Activated naive CD4-positive, alpha-beta T cell treated with anti-CD3 and anti-CD28 coated beads, Interleukin-2, amount 10 ng/mL, durations not matched to agents 7 days and 5 days (primary cell): ENCODE measurements at regions not wholly inside any gene's neighbourhood (a gene's known extent, or its start where the extent isn't known, plus 50 kb on each side); places are given as distances from the start of the nearest gene placed in this dataset.

Experiments
- CTCF ChIA-PET: fragments of 350-600 bp; sonication (Branson Sonifier 250); formaldehyde crosslinking; loops from one replicate; lab custom pipeline; 2021; ENCODE audit warnings: antibody characterized with exemption; lab: Charles Lee
- DNase-seq: peaks from one replicate; pipeline ENCODE4 v3.0.0-alpha.2; 2020
- H3K27ac Mint-ChIP-seq: one replicate; pipeline ENCODE4 v1.8.0; 2021; ENCODE audit warnings: mild to moderate bottlenecking, moderate library complexity, mixed read lengths
- H3K27me3 Mint-ChIP-seq: one replicate; pipeline ENCODE4 v1.8.0; 2021; ENCODE audit warnings: mild to moderate bottlenecking, mixed read lengths
- H3K36me3 Mint-ChIP-seq: one replicate; pipeline ENCODE4 v1.8.0; 2021; ENCODE audit warnings: mixed read lengths
- H3K4me1 Mint-ChIP-seq: one replicate; pipeline ENCODE4 v1.8.0; 2021; ENCODE audit warnings: mixed read lengths
- H3K4me3 Mint-ChIP-seq: one replicate; pipeline ENCODE4 v1.8.0; 2021; ENCODE audit warnings: mild to moderate bottlenecking, moderate library complexity, mixed read lengths
- H3K9me3 Mint-ChIP-seq: one replicate; pipeline ENCODE4 v1.8.0; 2021; ENCODE audit warnings: mixed read lengths

DNA sequence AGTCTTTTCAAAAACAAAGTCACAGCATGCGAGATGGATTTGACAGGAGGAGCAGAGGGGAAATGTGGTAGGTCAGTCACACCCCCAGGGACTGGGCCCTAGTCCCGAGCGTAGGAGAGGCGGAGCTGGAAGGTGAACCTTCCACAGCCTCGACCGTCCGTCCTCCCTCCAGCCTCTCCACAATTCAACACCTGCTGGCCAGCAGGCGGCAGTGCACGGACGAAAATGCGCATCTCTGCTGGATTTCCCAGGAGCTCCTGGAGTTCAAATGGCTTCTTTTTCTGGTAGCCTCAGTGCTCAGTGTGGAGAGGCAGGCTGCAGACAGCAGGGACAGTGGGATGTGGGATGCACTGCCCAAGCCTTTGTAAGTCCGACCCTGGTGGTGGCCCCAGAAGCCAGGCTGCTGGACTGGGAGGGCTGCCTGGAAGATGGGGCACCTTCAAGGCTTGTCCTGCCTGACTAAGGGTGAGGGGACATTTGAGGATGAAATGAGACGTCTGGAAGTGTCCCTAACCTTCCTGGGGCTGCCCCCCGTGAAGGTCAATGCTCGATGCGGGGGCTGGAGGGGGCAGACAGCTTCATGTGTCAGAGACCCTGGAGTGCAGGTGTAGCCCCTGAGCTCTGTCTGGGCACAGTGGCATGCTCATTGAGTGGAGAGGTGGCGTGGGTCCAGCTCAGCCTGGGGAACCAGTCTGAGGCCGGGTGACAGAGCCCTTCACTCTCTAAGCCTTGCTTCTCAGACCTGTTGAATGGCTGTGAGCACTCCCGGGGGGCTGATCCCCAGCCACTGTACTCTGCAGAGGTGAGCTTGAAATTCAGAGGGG, 189.5 kb downstream of the TFCP2L1 start:
- peak; percentile 39 for DNase-seq
- CTCF ChIA-PET = interaction anchor here (0.6 to 8.1 kb wide), 9 partner anchors 10 to 626 kb away, joined by 3 to 38 read pairs (median 3); no protein-coding TSS in a partner anchor
- no peak overlapping the region for H3K4me3 Mint-ChIP-seq
- H3K9me3 Mint-ChIP-seq = no peaks in the 10 kb centered on the region
- no peaks in the 10 kb centered on the region for H3K4me1 Mint-ChIP-seq
- peaks cover 22% of the 10 kb centered on the region for H3K27me3 Mint-ChIP-seq
- H3K27ac Mint-ChIP-seq = no peak overlapping the region
- no peaks in the 10 kb centered on the region for H3K36me3 Mint-ChIP-seq

GRCh38 chr2:121096611-121097010, 188.4 kb downstream of the TFCP2L1 start:
- CTCF ChIA-PET = interaction anchor here (1.1 to 8.1 kb wide), 3 partner anchors 11 to 226 kb away, joined by 3 to 38 read pairs (median 13); no protein-coding TSS in a partner anchor
- no peak overlapping the region for H3K4me3 Mint-ChIP-seq
- H3K4me1 Mint-ChIP-seq = no peaks in the 10 kb centered on the region
- DNase-seq = no peak
- no peaks in the 10 kb centered on the region for H3K9me3 Mint-ChIP-seq
- no peak overlapping the region for H3K27ac Mint-ChIP-seq
- no peaks in the 10 kb centered on the region for H3K36me3 Mint-ChIP-seq
- peaks cover 22% of the 10 kb centered on the region for H3K27me3 Mint-ChIP-seq

DNA sequence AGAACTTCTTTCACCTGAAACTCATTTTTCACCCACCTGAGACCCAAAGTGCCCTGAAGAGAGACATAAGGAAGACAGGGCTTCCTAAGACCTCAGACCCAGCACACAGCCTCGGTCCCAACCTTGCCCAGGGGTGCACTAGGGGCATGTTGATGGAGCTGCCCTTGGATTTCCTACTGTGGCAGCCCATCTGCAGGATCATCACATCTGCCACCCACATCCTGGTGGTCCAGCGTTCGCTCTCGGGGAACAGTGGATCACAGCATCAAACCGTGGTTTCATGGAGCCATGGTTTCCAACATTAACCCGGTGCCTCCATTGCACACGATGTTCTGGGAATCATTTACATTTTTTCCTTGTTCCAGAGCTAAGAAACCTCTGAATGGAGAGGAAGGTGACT, 186.4 kb downstream of the TFCP2L1 start:
- no peaks in the 10 kb centered on the region for H3K4me1 Mint-ChIP-seq
- no peak overlapping the region for H3K4me3 Mint-ChIP-seq
- peaks cover 19% of the 10 kb centered on the region for H3K27me3 Mint-ChIP-seq
- no peaks in the 10 kb centered on the region for H3K9me3 Mint-ChIP-seq
- H3K36me3 Mint-ChIP-seq = no peaks in the 10 kb centered on the region
- CTCF ChIA-PET = interaction anchor here (1.2 to 8.1 kb wide), 3 partner anchors 13 to 21 kb away, joined by 3 to 38 read pairs (median 3); no protein-coding TSS in a partner anchor
- DNase-seq = no peak
- peak overlapping the region; percentile 52 for H3K27ac Mint-ChIP-seq

- H3K36me3 Mint-ChIP-seq = no peaks in the 10 kb centered on the region
- H3K9me3 Mint-ChIP-seq = no peaks in the 10 kb centered on the region
- DNase-seq = no peak
- H3K4me3 Mint-ChIP-seq = no peak overlapping the region
- CTCF ChIA-PET = interaction anchor here (1.2 to 8.1 kb wide), 3 partner anchors 14 to 22 kb away, joined by 3 to 38 read pairs (median 3); no protein-coding TSS in a partner anchor
- H3K27ac Mint-ChIP-seq = no peak overlapping the region
- H3K27me3 Mint-ChIP-seq = peaks cover 18% of the 10 kb centered on the region
- H3K4me1 Mint-ChIP-seq = no peaks in the 10 kb centered on the region
These were observed 185.4 kb downstream of the TFCP2L1 start for GRCh38 chr2:121099329-121100290.

DNA sequence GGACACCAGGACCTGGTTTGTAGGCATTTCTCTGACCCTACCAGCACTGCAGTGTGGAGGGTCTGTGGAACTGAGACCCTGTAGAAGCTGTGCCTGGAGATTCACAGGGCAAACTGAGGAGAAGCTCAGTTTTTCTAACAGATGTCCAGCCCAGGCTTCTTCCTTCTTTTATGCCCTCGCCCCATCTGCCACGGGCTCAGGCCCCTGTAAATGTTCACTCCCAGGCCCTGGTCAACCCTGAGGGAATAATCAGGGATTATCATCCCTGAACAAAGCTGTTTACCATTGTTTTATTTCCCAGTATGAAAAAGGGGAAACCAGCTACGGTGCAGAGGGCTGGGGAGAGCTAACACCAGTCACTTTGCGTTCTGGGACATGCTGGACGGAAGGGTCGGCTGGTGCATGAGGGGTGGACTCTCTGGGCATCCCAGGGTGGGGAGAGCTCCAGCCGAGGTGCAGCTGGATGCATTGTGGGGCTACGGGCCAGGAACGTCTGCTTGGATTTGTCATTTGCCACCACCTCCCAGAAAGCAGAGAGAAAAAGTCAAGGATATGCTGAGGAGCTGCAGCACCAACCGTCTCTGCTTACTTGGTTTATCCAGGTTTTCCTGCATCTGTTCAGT, 183.8 kb downstream of the TFCP2L1 start:
- H3K4me1 Mint-ChIP-seq = no peaks in the 10 kb centered on the region
- no peaks in the 10 kb centered on the region for H3K9me3 Mint-ChIP-seq
- no peaks in the 10 kb centered on the region for H3K36me3 Mint-ChIP-seq
- H3K27ac Mint-ChIP-seq = no peak overlapping the region
- peaks cover 13% of the 10 kb centered on the region for H3K27me3 Mint-ChIP-seq
- CTCF ChIA-PET = interaction anchor here (1.2 to 8.1 kb wide), 4 partner anchors 15 to 256 kb away, joined by 3 to 38 read pairs (median 4); no protein-coding TSS in a partner anchor
- DNase-seq = no peak
- H3K4me3 Mint-ChIP-seq = no peak overlapping the region

DNA sequence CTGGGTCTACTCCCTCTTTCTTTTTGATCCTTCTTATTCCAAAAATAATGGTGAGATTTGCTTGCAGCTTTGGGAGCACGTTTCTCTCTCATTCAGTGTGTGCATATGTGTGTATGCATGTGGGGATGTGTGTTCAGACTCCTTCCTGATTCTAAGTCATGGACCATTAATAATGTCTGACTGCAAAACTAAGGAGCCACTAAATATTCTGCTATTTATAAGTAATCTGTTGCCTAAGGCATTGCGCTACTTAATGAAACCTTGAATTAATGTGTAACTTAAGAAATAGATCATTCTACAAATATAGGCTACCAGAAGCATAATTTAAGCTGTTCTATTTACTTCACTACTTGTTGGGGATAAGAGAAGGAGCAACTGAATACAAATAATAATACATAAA, 182.1 kb downstream of the TFCP2L1 start:
- CTCF ChIA-PET = interaction anchor here (1.4 to 8.1 kb wide), 2 partner anchors 17 to 22 kb away, joined by 3 to 38 read pairs; no protein-coding TSS in a partner anchor
- Mint-ChIP-seq H3K4me1 (no peaks in the 10 kb centered on the region), H3K36me3 (no peaks in the 10 kb centered on the region), H3K27me3 (peaks cover 4% of the 10 kb centered on the region), H3K27ac (no peak overlapping the region), H3K9me3 (no peaks in the 10 kb centered on the region), H3K4me3 (no peak overlapping the region)
- DNase-seq = no peak

- CTCF ChIA-PET = no interaction called here
- Mint-ChIP-seq H3K36me3 (no peaks in the 10 kb centered on the region), H3K4me1 (no peaks in the 10 kb centered on the region), H3K4me3 (no peak overlapping the region), H3K9me3 (no peaks in the 10 kb centered on the region), H3K27me3 (peaks cover 4% of the 10 kb centered on the region), H3K27ac (no peak overlapping the region)
- DNase-seq = no peak
These were observed 181.0 kb downstream of the TFCP2L1 start for GRCh38 chr2:121103960-121104359.

DNA sequence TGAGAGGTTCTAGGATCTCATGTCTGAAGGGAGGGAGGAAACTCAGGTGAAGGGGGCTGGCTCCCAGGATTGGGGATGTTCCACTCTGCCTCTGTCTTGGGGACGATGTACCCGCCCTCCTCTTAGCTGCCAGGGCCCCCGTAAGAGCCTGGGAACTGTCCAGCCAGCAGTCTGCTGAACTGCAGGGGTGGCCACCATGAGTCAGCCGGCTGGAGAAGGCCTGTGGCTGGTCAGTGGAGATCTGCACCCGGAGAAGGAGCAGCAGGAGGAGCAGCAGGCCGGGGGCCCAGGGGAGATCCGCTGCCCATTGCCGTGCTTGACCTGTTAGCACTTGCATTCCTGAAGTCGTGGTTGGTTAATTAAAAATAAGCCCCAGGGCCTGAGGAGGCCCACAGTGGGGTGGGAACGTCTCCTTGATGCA, 180.3 kb downstream of the TFCP2L1 start:
- Mint-ChIP-seq H3K4me1 (no peaks in the 10 kb centered on the region), H3K27ac (no peak overlapping the region), H3K9me3 (no peaks in the 10 kb centered on the region), H3K4me3 (no peak overlapping the region), H3K27me3 (peaks cover 4% of the 10 kb centered on the region), H3K36me3 (no peaks in the 10 kb centered on the region)
- DNase-seq = no peak
- CTCF ChIA-PET = no interaction called here

DNA sequence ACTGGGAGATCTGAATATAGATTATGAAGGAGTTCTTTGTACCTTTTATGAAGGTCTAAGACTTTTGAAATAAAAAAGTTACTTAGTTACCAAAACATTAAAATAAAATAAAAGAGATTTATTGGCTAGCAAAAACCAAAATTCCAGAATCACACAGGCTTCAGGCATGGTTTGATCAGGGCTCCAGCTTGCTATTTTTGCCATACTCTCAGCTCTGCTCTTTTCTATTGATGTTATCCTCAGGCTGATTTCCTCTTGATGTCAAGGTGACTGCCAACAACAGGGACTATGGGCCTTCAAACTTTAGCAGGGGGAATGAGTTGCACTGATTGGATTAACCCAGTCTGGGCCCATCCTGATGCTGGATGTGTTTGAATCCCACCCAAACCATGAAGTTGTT, 174.1 kb downstream of the TFCP2L1 start:
- CTCF ChIA-PET = no interaction called here

GRCh38 chr2:121118951-121119350, 166.1 kb downstream of the TFCP2L1 start:
- no peaks in the 10 kb centered on the region for H3K27me3 Mint-ChIP-seq
- H3K9me3 Mint-ChIP-seq = no peaks in the 10 kb centered on the region
- H3K4me1 Mint-ChIP-seq = no peaks in the 10 kb centered on the region
- no peak overlapping the region for H3K27ac Mint-ChIP-seq
- CTCF ChIA-PET = no interaction called here
- H3K36me3 Mint-ChIP-seq = no peaks in the 10 kb centered on the region
- no peak overlapping the region for H3K4me3 Mint-ChIP-seq
- no peak for DNase-seq

More for the DNA sequence above, 174.1 kb downstream of the TFCP2L1 start:
- no peaks in the 10 kb centered on the region for H3K27me3 Mint-ChIP-seq
- H3K9me3 Mint-ChIP-seq = no peaks in the 10 kb centered on the region
- no peak overlapping the region for H3K4me3 Mint-ChIP-seq
- no peak overlapping the region for H3K27ac Mint-ChIP-seq
- no peaks in the 10 kb centered on the region for H3K36me3 Mint-ChIP-seq
- no peaks in the 10 kb centered on the region for H3K4me1 Mint-ChIP-seq
- no peak for DNase-seq

- Mint-ChIP-seq H3K9me3 (no peaks in the 10 kb centered on the region), H3K36me3 (no peaks in the 10 kb centered on the region), H3K4me3 (no peak overlapping the region), H3K4me1 (no peaks in the 10 kb centered on the region), H3K27me3 (no peaks in the 10 kb centered on the region), H3K27ac (no peak overlapping the region)
- CTCF ChIA-PET = no interaction called here
- no peak for DNase-seq
These were observed 164.6 kb downstream of the TFCP2L1 start for GRCh38 chr2:121120411-121120810.

DNA sequence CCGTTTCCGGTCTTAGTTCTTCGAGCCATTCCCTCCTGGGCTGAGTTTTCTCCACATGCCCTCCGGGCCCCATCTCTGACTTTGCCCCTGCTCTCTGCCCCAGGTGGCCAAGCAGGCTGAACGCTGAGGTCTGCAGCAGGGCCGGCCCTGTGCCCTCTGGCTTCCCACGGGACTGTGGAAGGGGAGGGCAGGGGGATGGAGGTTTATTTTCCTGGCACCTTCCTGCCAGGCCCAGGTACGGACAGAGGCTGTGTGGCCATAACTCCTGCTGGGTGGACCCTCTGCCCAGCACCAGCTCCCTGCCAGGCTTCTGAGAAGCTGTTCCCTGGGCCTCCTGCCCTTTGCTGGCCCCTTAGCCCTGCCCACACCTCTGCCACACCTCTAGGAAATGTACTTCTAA, 164.0 kb downstream of the TFCP2L1 start:
- CTCF ChIA-PET = no interaction called here
- no peaks in the 10 kb centered on the region for H3K9me3 Mint-ChIP-seq
- H3K4me1 Mint-ChIP-seq = no peaks in the 10 kb centered on the region
- H3K27me3 Mint-ChIP-seq = no peaks in the 10 kb centered on the region
- H3K27ac Mint-ChIP-seq = peak overlapping the region; percentile 37
- DNase-seq = no peak
- H3K36me3 Mint-ChIP-seq = no peaks in the 10 kb centered on the region
- H3K4me3 Mint-ChIP-seq = no peak overlapping the region

DNA sequence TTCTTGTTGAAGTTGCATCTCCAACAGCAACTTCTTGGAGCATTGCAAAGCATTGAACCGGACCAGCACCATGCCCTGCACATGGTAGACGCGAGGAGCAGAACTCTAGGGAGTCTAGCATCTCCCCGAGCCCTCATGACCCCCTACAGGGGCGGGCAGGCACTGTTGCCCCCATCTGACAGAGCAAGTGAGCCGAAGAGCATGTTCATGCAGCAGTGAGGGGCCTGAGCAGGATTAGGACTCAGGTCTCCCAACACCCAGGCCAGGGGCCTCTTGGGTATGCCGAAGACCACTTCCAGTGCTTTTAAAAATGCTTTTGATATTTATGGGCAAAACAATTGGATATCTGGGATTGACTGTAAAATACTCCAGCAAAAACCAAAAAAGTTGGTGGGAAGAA, 163.3 kb downstream of the TFCP2L1 start:
- Mint-ChIP-seq H3K9me3 (no peaks in the 10 kb centered on the region), H3K27ac (no peak overlapping the region), H3K4me3 (no peak overlapping the region), H3K36me3 (no peaks in the 10 kb centered on the region), H3K4me1 (no peaks in the 10 kb centered on the region), H3K27me3 (no peaks in the 10 kb centered on the region)
- no peak for DNase-seq
- CTCF ChIA-PET = no interaction called here

DNA sequence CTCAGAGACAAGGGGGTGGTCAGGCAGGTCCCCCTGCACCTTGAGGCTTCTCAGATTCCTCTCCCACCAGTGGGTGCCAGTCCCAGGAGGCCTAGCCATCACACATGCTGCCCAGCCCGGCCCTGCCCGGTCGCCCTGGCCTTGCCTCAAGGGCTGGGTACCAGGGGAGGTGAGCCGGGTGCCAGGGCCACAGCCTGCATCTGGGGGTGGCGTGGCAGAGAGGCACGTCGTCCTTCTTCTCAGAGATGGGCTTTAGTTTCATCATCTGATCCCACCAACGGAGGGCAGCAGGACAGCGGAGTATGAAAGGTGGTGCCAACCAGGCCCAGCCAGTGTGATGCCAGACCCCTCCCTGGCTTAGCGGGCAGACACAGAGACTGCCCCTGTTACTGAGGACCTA, 161.7 kb downstream of the TFCP2L1 start:
- Mint-ChIP-seq H3K4me3 (no peak overlapping the region), H3K4me1 (no peaks in the 10 kb centered on the region)

More for the DNA sequence above, 161.7 kb downstream of the TFCP2L1 start:
- DNase-seq = no peak
- Mint-ChIP-seq H3K9me3 (no peaks in the 10 kb centered on the region), H3K36me3 (no peaks in the 10 kb centered on the region), H3K27ac (no peak overlapping the region), H3K27me3 (no peaks in the 10 kb centered on the region)
- CTCF ChIA-PET = no interaction called here
